Neural cell (in vitro differentiated cells): ENCODE measurements at regions not wholly inside any gene's neighbourhood (a gene's known extent, or its start where the extent isn't known, plus 50 kb on each side); places are given as distances from the start of the nearest gene placed in this dataset.

Experiments
- EP300 ChIP-seq: fragments of 450-650 bp; conservative IDR thresholded peaks from 2 replicates; pipeline ENCODE4 v1.6.1; 2014; ENCODE audit warnings: antibody characterized with exemption, mild to moderate bottlenecking, moderate library complexity; ENCODE audit not compliant: poor library complexity, severe bottlenecking
- EZH2 ChIP-seq: fragments of 200-600, 300-800 bp; shearing (Covaris generic), sonication (generic); IDR thresholded peaks from 2 replicates; pipeline ENCODE4 v1.6.1; 2014; ENCODE audit warnings: antibody characterized with exemption, low read length, borderline replicate concordance, mild to moderate bottlenecking; ENCODE audit not compliant: insufficient read depth, poor library complexity, severe bottlenecking
- POLR2AphosphoS5 ChIP-seq: IDR thresholded peaks from 2 replicates; pipeline ENCODE4 v1.6.1; 2012
- TF ChIP-seq, protein P1 (sequence below): fragments of 450-650 bp; IDR thresholded peaks from 2 replicates; pipeline ENCODE4 v1.5.1; 2014; ENCODE audit warnings: antibody characterized with exemption, mild to moderate bottlenecking, moderate library complexity; ENCODE audit not compliant: poor library complexity, severe bottlenecking
- TF ChIP-seq, protein P2 (sequence below): IDR thresholded peaks from 2 replicates; pipeline ENCODE4 v1.6.1; 2012; ENCODE audit warnings: borderline replicate concordance

DNA sequence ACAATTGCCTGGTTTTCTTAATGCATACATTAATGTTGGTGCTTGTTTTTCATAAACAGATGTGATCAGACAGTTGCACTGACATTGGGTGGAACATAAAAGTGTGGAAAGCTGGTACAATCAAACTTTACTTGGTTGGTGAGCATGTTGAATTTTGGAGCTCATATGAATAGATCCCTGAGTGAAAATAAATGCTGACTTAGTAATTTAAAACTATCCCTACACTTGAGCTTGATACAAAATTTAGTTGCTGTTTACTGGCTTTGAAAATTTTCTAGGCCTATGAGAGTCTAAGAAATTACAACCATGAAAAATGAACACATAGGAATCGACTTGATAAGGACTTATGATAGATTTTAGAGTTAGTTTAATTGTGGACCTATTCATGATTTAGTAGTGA is 551.8 kb upstream of the PABPC4L start:
- TF ChIP-seq EZH2 (no peak), EP300 (no peak), POLR2AphosphoS5 (no peak)
- TF ChIP-seq, protein P1, sequence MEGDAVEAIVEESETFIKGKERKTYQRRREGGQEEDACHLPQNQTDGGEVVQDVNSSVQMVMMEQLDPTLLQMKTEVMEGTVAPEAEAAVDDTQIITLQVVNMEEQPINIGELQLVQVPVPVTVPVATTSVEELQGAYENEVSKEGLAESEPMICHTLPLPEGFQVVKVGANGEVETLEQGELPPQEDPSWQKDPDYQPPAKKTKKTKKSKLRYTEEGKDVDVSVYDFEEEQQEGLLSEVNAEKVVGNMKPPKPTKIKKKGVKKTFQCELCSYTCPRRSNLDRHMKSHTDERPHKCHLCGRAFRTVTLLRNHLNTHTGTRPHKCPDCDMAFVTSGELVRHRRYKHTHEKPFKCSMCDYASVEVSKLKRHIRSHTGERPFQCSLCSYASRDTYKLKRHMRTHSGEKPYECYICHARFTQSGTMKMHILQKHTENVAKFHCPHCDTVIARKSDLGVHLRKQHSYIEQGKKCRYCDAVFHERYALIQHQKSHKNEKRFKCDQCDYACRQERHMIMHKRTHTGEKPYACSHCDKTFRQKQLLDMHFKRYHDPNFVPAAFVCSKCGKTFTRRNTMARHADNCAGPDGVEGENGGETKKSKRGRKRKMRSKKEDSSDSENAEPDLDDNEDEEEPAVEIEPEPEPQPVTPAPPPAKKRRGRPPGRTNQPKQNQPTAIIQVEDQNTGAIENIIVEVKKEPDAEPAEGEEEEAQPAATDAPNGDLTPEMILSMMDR: no peak
- TF ChIP-seq, protein P2, sequence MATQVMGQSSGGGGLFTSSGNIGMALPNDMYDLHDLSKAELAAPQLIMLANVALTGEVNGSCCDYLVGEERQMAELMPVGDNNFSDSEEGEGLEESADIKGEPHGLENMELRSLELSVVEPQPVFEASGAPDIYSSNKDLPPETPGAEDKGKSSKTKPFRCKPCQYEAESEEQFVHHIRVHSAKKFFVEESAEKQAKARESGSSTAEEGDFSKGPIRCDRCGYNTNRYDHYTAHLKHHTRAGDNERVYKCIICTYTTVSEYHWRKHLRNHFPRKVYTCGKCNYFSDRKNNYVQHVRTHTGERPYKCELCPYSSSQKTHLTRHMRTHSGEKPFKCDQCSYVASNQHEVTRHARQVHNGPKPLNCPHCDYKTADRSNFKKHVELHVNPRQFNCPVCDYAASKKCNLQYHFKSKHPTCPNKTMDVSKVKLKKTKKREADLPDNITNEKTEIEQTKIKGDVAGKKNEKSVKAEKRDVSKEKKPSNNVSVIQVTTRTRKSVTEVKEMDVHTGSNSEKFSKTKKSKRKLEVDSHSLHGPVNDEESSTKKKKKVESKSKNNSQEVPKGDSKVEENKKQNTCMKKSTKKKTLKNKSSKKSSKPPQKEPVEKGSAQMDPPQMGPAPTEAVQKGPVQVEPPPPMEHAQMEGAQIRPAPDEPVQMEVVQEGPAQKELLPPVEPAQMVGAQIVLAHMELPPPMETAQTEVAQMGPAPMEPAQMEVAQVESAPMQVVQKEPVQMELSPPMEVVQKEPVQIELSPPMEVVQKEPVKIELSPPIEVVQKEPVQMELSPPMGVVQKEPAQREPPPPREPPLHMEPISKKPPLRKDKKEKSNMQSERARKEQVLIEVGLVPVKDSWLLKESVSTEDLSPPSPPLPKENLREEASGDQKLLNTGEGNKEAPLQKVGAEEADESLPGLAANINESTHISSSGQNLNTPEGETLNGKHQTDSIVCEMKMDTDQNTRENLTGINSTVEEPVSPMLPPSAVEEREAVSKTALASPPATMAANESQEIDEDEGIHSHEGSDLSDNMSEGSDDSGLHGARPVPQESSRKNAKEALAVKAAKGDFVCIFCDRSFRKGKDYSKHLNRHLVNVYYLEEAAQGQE: no peak
